ENCODE measurements at regions not wholly inside any gene's neighbourhood (a gene's known extent, or its start where the extent isn't known, plus 50 kb on each side); places are given as distances from the start of the nearest gene placed in this dataset.

DNA sequence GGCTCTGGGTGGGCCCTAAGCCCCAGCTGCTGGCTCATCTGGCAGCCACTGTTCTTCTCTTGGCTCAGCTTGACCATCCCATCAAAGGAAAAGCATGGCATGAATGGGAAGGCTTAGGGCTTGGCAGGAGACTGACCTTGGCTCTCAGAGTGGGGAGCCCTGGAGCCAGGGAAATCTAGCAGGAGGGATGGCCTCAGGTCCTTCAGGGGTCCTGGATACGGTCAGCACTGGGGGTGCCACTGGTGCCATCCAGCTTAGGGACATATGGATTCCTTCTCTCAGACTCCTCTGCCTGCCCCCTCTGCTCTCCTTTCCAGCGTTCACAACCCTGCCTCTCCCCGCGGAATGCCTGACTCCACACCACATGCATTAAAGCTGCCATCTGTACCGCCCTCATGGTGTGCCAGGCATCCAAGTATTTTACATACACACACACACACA is 165.5 kb upstream of the HAAO start:
- Histone ChIP-seq H3K27ac (replicated peaks) (peak overlapping the region; percentile 61), H3K27me3 (ENCODE audit: insufficient read depth, poor library complexity, severe bottlenecking) (no peaks in the 10 kb centered on the region), H3K4me3 (replicated peaks; ENCODE audit: insufficient read depth, low read length) (no peak overlapping the region)
- TF ChIP-seq POLR2AphosphoS5 (IDR thresholded peaks at IDR 0.05; ENCODE audit: low read depth): no peak
- TF ChIP-seq SPI1 (IDR thresholded peaks at IDR 0.05; ENCODE audit: borderline replicate concordance, low read depth): no peak
- TF ChIP-seq, protein P1, sequence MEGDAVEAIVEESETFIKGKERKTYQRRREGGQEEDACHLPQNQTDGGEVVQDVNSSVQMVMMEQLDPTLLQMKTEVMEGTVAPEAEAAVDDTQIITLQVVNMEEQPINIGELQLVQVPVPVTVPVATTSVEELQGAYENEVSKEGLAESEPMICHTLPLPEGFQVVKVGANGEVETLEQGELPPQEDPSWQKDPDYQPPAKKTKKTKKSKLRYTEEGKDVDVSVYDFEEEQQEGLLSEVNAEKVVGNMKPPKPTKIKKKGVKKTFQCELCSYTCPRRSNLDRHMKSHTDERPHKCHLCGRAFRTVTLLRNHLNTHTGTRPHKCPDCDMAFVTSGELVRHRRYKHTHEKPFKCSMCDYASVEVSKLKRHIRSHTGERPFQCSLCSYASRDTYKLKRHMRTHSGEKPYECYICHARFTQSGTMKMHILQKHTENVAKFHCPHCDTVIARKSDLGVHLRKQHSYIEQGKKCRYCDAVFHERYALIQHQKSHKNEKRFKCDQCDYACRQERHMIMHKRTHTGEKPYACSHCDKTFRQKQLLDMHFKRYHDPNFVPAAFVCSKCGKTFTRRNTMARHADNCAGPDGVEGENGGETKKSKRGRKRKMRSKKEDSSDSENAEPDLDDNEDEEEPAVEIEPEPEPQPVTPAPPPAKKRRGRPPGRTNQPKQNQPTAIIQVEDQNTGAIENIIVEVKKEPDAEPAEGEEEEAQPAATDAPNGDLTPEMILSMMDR (IDR thresholded peaks at IDR 0.05; ENCODE audit: insufficient read depth, low read length): no peak
- TF ChIP-seq REST (IDR thresholded peaks at IDR 0.05; ENCODE audit: insufficient replicate concordance, low read depth): no peak
- no peak for TF ChIP-seq GABPA (IDR thresholded peaks at IDR 0.05; ENCODE audit: low read depth)
- DNase-seq (ENCODE audit: low read depth in 1 of 2, low spot score in 1 of 2): no peak

DNA sequence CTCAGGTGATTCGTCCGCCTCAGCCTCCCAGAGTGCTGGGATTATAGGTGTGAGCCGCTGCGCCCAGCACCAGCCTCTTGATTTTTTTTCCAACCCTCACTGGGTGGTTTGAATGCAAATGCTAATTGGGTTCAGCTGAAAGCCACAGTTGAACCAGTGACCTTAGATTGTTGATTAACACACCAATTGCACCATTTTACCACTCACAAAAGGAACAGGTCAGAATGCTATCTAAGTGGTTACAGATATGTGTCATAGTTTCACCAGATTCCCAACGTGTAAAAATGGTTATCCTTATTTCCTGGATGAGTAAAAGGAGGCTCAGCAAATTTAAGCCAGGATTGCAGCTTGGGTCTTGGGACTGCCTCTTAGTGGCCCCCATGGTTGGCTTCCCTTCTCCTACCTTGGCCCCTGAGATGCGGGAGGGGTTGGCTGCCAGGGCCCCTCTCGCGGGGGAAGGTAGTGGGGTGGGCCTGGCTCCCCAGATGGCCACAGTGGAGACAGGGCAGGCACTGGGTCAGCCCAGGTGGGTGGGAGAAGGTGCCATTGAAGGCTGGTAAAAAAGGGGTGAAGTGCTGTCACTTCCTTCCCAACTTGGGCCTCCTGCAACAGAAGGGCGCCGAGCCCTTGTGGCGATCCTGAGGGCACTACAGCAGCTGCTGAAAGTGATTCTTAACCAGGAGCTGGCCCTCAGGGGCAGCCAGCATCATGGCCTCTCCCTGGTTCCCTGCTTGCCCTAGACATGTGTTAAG is 164.9 kb upstream of the HAAO start:
- Histone ChIP-seq H3K27ac (replicated peaks) (peak overlapping the region; percentile 61), H3K4me3 (replicated peaks; ENCODE audit: insufficient read depth, low read length) (no peak overlapping the region), H3K27me3 (ENCODE audit: insufficient read depth, poor library complexity, severe bottlenecking) (no peaks in the 10 kb centered on the region)
- TF ChIP-seq, protein P1 (IDR thresholded peaks at IDR 0.05; ENCODE audit: insufficient read depth, low read length): no peak
- TF ChIP-seq REST (IDR thresholded peaks at IDR 0.05; ENCODE audit: insufficient replicate concordance, low read depth): no peak
- no peak for TF ChIP-seq POLR2AphosphoS5 (IDR thresholded peaks at IDR 0.05; ENCODE audit: low read depth)
- peak; percentile 30; the same call in 1 of the 2 replicates for TF ChIP-seq SPI1 (IDR thresholded peaks at IDR 0.05; ENCODE audit: borderline replicate concordance, low read depth)
- DNase-seq (ENCODE audit: low read depth in 1 of 2, low spot score in 1 of 2): peak; percentile 69 to 81

DNA sequence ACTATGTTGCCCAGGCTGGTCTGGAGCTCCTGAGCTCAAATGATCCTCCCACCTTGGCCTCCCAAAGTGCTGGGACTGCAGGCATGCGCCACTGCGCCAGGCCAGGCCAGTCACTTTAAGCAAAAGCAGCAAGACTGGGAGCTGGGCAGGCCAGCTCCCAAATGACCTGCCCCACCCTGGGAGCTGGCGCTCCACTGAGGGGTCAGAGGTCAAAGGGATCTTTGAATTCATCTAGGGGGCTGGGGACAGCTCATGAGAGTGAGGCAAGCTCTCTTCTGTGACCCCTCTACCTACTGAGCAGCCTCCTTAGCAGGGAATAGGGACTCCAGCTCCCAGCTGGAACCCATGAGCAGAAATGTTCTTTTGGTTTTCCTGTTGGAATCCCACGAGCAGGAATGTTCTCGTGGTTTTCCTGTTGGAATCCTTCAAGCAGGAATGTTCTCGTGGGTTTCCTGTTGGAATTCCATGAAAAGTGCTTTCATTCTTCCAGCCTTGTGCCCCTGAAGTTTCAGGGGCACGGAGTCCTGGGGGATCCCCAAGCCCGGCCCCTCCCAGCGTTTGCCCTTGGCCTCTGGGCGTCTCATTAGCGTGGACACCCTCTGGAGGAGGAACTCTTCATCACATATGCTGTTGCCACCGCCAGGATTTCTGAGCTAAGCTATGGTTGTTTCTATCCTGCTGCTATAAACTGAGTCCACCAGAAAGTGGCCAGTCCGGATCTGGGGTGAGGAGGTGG is 162.0 kb upstream of the HAAO start:
- TF ChIP-seq SPI1 (IDR thresholded peaks at IDR 0.05; ENCODE audit: borderline replicate concordance, low read depth): no peak
- TF ChIP-seq REST (IDR thresholded peaks at IDR 0.05; ENCODE audit: insufficient replicate concordance, low read depth): no peak
- no peak for TF ChIP-seq GABPA (IDR thresholded peaks at IDR 0.05; ENCODE audit: low read depth)
- TF ChIP-seq, protein P1 (IDR thresholded peaks at IDR 0.05; ENCODE audit: insufficient read depth, low read length): no peak
- no peak for TF ChIP-seq POLR2AphosphoS5 (IDR thresholded peaks at IDR 0.05; ENCODE audit: low read depth)
- DNase-seq (ENCODE audit: low read depth in 1 of 2, low spot score in 1 of 2): no peak
- no peak overlapping the region for H3K27ac ChIP-seq (replicated peaks)
- H3K4me3 ChIP-seq (replicated peaks; ENCODE audit: insufficient read depth, low read length): no peak overlapping the region
- H3K27me3 ChIP-seq (ENCODE audit: insufficient read depth, poor library complexity, severe bottlenecking): no peaks in the 10 kb centered on the region
